Neural progenitor cell (in vitro differentiated cells): ENCODE measurements at regions not wholly inside any gene's neighbourhood (a gene's known extent, or its start where the extent isn't known, plus 50 kb on each side); places are given as distances from the start of the nearest gene placed in this dataset.

Source experiments
- EZH2 ChIP-seq: fragments of 200-600 bp; sonication (generic); IDR thresholded peaks from 2 replicates; pipeline ENCODE4 v1.6.1; 2017; ENCODE audit warnings: antibody characterized with exemption, mild to moderate bottlenecking, moderate library complexity
- TF ChIP-seq, protein P1 (sequence below): fragments of 200-600 bp; sonication (generic); IDR thresholded peaks from 2 replicates; pipeline ENCODE4 v1.5.1; 2017; ENCODE audit warnings: antibody characterized with exemption, mild to moderate bottlenecking

DNA sequence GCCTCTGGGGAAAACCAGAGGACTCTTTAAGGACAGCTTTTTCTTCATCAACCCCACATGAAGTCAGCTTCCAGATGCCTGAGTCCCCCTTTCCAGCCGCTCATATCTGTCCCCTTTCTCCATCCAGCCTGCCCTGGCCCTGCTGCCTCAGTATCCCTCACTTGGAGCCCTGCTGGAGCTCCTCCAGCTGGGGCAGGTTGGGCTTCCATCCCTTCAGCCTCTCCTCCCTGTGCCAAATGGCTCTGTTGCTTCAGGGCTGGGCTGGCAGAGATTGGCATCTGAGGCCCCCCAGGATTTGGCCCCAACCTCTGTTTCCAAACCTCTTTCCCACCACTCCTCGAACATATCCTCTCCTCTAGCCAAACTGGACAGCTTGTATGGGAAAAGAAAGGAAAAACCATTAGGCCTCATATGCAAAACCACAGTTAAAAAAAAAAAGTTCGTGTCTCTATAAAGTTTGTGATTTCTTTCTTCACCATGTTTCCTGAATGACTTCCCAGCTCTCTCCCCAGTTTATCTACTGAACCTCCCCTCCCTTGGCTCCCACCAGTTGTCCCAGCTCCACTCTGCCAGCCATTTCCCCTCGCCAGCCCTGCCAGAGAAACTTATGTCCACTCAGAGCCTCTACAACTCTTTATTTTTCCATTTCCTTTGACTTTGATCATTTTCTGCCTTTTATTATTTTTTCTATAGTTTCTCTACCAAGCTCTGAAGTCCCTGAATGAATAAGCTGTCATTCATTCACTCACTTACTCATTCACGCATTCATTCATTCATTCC lies 217.9 kb downstream of the FOXD2 start:
- no peak for TF ChIP-seq EZH2
- TF ChIP-seq, protein P1, sequence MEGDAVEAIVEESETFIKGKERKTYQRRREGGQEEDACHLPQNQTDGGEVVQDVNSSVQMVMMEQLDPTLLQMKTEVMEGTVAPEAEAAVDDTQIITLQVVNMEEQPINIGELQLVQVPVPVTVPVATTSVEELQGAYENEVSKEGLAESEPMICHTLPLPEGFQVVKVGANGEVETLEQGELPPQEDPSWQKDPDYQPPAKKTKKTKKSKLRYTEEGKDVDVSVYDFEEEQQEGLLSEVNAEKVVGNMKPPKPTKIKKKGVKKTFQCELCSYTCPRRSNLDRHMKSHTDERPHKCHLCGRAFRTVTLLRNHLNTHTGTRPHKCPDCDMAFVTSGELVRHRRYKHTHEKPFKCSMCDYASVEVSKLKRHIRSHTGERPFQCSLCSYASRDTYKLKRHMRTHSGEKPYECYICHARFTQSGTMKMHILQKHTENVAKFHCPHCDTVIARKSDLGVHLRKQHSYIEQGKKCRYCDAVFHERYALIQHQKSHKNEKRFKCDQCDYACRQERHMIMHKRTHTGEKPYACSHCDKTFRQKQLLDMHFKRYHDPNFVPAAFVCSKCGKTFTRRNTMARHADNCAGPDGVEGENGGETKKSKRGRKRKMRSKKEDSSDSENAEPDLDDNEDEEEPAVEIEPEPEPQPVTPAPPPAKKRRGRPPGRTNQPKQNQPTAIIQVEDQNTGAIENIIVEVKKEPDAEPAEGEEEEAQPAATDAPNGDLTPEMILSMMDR: no peak
